Neural cell (in vitro differentiated cells): ENCODE measurements at regions not wholly inside any gene's neighbourhood (a gene's known extent, or its start where the extent isn't known, plus 50 kb on each side); places are given as distances from the start of the nearest gene placed in this dataset.
A peak's percentile ranks its signal among the peaks of the same experiment; 100 is the strongest.
"Not testable (repeated sequence)": the region's sequence is repeated elsewhere in the genome, so short reads cannot be mapped to it uniquely, and the experiment has no call there.

Experiments
- H2AFZ ChIP-seq: fragments of 200-600, 300-800 bp; sonication (generic), shearing (Covaris generic); 2 replicates; pipeline ENCODE4 v1.6.0; 2014; ENCODE audit warnings: low read depth, mild to moderate bottlenecking, antibody characterized with exemption, low read length, moderate library complexity
- H3F3A ChIP-seq: fragments of 200-600 bp; shearing (Covaris generic); 2 replicates; pipeline ENCODE4 v1.6.1; 2016; ENCODE audit warnings: mild to moderate bottlenecking, moderate library complexity, mixed read lengths, antibody characterized with exemption, low read length; ENCODE audit not compliant: insufficient read depth, poor library complexity, severe bottlenecking
- H3K27ac ChIP-seq: fragments of 200-600, 300-800 bp; sonication (generic), shearing (Covaris generic); 2 replicates; pipeline ENCODE4 v1.5.1; 2014; ENCODE audit warnings: mild to moderate bottlenecking, low read length, moderate library complexity
- H3K27me3 ChIP-seq: fragments of 300-800, 200-600 bp; sonication (generic), shearing (Covaris generic); 2 replicates; pipeline ENCODE4 v1.6.0; 2014; ENCODE audit warnings: mild to moderate bottlenecking, low read depth, low read length, moderate library complexity; ENCODE audit not compliant: insufficient read depth
- H3K36me3 ChIP-seq: fragments of 300-800, 200-600 bp; sonication (generic), shearing (Covaris generic); 2 replicates; pipeline ENCODE4 v1.5.1; 2014; ENCODE audit warnings: mild to moderate bottlenecking, antibody characterized with exemption, low read length, moderate library complexity; ENCODE audit not compliant: insufficient read depth
- H3K4me2 ChIP-seq: fragments of 300-800, 200-600 bp; sonication (generic), shearing (Covaris generic); 2 replicates; pipeline ENCODE4 v1.6.0; 2014; ENCODE audit warnings: mild to moderate bottlenecking, low read length
- H3K4me3 ChIP-seq: fragments of 300-800, 200-600 bp; sonication (generic), shearing (Covaris generic); 2 replicates; pipeline ENCODE4 v1.5.1; 2014; ENCODE audit warnings: mild to moderate bottlenecking, low read length, moderate library complexity
- H3K79me2 ChIP-seq: fragments of 200-600 bp; shearing (Covaris generic); replicated peaks from 2 replicates; pipeline ENCODE4 v1.6.0; 2014; ENCODE audit warnings: mild to moderate bottlenecking, low read length, moderate library complexity; ENCODE audit not compliant: insufficient read depth
- H3K9ac ChIP-seq: fragments of 300-800, 200-600 bp; sonication (generic), shearing (Covaris generic); 2 replicates; pipeline ENCODE4 v1.6.1; 2016; ENCODE audit warnings: mild to moderate bottlenecking, low read length, mixed read lengths
- H3K9me2 ChIP-seq: fragments of 200-600 bp; shearing (Covaris generic); 2 replicates; pipeline ENCODE4 v1.6.1; 2016; ENCODE audit warnings: mild to moderate bottlenecking, low read length, mixed read lengths; ENCODE audit not compliant: insufficient read depth
- H3K9me3 ChIP-seq: fragments of 200-600, 300-800 bp; sonication (generic), shearing (Covaris generic); 2 replicates; pipeline ENCODE4 v1.6.1; 2016; ENCODE audit warnings: mild to moderate bottlenecking, mixed run types, low read length, moderate library complexity, mixed read lengths
- H4K20me1 ChIP-seq: fragments of 200-600 bp; shearing (Covaris generic); 2 replicates; pipeline ENCODE4 v1.6.1; 2016; ENCODE audit warnings: mild to moderate bottlenecking, mixed run types; ENCODE audit not compliant: insufficient read depth
- EP300 ChIP-seq: fragments of 450-650 bp; conservative IDR thresholded peaks from 2 replicates; pipeline ENCODE4 v1.6.1; 2014; ENCODE audit warnings: antibody characterized with exemption, mild to moderate bottlenecking, moderate library complexity; ENCODE audit not compliant: poor library complexity, severe bottlenecking
- EZH2 ChIP-seq: fragments of 200-600, 300-800 bp; shearing (Covaris generic), sonication (generic); IDR thresholded peaks from 2 replicates; pipeline ENCODE4 v1.6.1; 2014; ENCODE audit warnings: antibody characterized with exemption, low read length, borderline replicate concordance, mild to moderate bottlenecking; ENCODE audit not compliant: insufficient read depth, poor library complexity, severe bottlenecking
- MXI1 ChIP-seq: fragments of 450-650 bp; conservative IDR thresholded peaks from 2 replicates; pipeline ENCODE4 v1.6.1; 2014; ENCODE audit warnings: antibody characterized with exemption, mild to moderate bottlenecking; ENCODE audit not compliant: poor library complexity, severe bottlenecking
- POLR2AphosphoS5 ChIP-seq: IDR thresholded peaks from 2 replicates; pipeline ENCODE4 v1.6.1; 2012
- RAD21 ChIP-seq: fragments of 450-650 bp; conservative IDR thresholded peaks from 2 replicates; pipeline ENCODE4 v1.6.1; 2014; ENCODE audit warnings: antibody characterized with exemption, mild to moderate bottlenecking, moderate library complexity
- SMC3 ChIP-seq: fragments of 450-650 bp; conservative IDR thresholded peaks from 2 replicates; pipeline ENCODE4 v1.6.1; 2014; ENCODE audit warnings: antibody characterized with exemption, mild to moderate bottlenecking, moderate library complexity; ENCODE audit not compliant: poor library complexity
- TAF1 ChIP-seq: IDR thresholded peaks from 2 replicates; pipeline ENCODE4 v1.6.1; 2012; ENCODE audit warnings: low read depth
- TF ChIP-seq, protein P1 (sequence below): fragments of 450-650 bp; IDR thresholded peaks from 2 replicates; pipeline ENCODE4 v1.5.1; 2014; ENCODE audit warnings: antibody characterized with exemption, mild to moderate bottlenecking, moderate library complexity; ENCODE audit not compliant: poor library complexity, severe bottlenecking
- TF ChIP-seq, protein P2 (sequence below): IDR thresholded peaks from 2 replicates; pipeline ENCODE4 v1.6.1; 2012; ENCODE audit warnings: borderline replicate concordance

DNA sequence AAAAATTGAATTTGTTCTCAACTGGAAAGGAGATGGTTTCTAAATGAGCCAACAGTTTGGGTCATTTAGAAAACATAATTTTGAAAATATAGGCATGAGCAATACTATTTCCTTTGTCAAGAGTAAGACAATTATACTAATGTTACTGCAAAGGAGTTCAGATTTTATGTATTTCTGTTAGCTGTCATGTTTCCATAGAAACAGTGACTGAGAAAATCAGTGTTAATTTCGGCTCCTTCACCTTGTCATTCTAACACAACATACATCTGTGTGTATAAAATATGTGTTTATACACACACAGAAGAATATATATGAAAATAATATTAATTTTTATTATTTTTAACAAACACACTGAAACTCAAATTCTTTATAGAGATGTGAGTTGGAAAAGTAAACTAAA lies 178.0 kb upstream of the SPHKAP start:
- H3K27me3 ChIP-seq, result no peaks in the 10 kb centered on the region
- no peaks in the 10 kb centered on the region for H3K79me2 ChIP-seq
- H3F3A ChIP-seq, result no peaks in the 10 kb centered on the region
- H3K9ac ChIP-seq, result no peak overlapping the region
- TF ChIP-seq POLR2AphosphoS5 (peak; percentile 51), EP300 (peak; percentile 58), SMC3 (no peak)
- H3K36me3 ChIP-seq, result no peaks in the 10 kb centered on the region
- H4K20me1 ChIP-seq, result no peaks in the 10 kb centered on the region
- no peaks in the 10 kb centered on the region for H3K9me3 ChIP-seq
- H3K4me2 ChIP-seq, result peak overlapping the region; percentile 57
- H3K4me3 ChIP-seq, result peak overlapping the region; percentile 20
- no peaks in the 10 kb centered on the region for H3K9me2 ChIP-seq
- H3K27ac ChIP-seq, result peak overlapping the region; percentile 85
- no peak overlapping the region for H2AFZ ChIP-seq

- H2AFZ ChIP-seq, result no peak overlapping the region
- no peaks in the 10 kb centered on the region for H3K79me2 ChIP-seq
- H3K27ac ChIP-seq, result no peak overlapping the region
- H3K27me3 ChIP-seq, result no peaks in the 10 kb centered on the region
- no peaks in the 10 kb centered on the region for H3K36me3 ChIP-seq
- no peaks in the 10 kb centered on the region for H3K9me2 ChIP-seq
- TF ChIP-seq EP300, result no peak
- no peak for TF ChIP-seq MXI1
- TF ChIP-seq, protein P1, sequence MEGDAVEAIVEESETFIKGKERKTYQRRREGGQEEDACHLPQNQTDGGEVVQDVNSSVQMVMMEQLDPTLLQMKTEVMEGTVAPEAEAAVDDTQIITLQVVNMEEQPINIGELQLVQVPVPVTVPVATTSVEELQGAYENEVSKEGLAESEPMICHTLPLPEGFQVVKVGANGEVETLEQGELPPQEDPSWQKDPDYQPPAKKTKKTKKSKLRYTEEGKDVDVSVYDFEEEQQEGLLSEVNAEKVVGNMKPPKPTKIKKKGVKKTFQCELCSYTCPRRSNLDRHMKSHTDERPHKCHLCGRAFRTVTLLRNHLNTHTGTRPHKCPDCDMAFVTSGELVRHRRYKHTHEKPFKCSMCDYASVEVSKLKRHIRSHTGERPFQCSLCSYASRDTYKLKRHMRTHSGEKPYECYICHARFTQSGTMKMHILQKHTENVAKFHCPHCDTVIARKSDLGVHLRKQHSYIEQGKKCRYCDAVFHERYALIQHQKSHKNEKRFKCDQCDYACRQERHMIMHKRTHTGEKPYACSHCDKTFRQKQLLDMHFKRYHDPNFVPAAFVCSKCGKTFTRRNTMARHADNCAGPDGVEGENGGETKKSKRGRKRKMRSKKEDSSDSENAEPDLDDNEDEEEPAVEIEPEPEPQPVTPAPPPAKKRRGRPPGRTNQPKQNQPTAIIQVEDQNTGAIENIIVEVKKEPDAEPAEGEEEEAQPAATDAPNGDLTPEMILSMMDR, result no peak
- TF ChIP-seq, protein P2, sequence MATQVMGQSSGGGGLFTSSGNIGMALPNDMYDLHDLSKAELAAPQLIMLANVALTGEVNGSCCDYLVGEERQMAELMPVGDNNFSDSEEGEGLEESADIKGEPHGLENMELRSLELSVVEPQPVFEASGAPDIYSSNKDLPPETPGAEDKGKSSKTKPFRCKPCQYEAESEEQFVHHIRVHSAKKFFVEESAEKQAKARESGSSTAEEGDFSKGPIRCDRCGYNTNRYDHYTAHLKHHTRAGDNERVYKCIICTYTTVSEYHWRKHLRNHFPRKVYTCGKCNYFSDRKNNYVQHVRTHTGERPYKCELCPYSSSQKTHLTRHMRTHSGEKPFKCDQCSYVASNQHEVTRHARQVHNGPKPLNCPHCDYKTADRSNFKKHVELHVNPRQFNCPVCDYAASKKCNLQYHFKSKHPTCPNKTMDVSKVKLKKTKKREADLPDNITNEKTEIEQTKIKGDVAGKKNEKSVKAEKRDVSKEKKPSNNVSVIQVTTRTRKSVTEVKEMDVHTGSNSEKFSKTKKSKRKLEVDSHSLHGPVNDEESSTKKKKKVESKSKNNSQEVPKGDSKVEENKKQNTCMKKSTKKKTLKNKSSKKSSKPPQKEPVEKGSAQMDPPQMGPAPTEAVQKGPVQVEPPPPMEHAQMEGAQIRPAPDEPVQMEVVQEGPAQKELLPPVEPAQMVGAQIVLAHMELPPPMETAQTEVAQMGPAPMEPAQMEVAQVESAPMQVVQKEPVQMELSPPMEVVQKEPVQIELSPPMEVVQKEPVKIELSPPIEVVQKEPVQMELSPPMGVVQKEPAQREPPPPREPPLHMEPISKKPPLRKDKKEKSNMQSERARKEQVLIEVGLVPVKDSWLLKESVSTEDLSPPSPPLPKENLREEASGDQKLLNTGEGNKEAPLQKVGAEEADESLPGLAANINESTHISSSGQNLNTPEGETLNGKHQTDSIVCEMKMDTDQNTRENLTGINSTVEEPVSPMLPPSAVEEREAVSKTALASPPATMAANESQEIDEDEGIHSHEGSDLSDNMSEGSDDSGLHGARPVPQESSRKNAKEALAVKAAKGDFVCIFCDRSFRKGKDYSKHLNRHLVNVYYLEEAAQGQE, result no peak
- no peak for TF ChIP-seq POLR2AphosphoS5
- no peak for TF ChIP-seq RAD21
- TF ChIP-seq EZH2, result no peak
- no peak for TF ChIP-seq SMC3
- TF ChIP-seq TAF1, result no peak
- H3K4me2 ChIP-seq, result no peak overlapping the region
- H3K9me3 ChIP-seq, result no peaks in the 10 kb centered on the region
- no peak overlapping the region for H3K9ac ChIP-seq
- no peak overlapping the region for H3K4me3 ChIP-seq
- H4K20me1 ChIP-seq, result no peaks in the 10 kb centered on the region
- H3F3A ChIP-seq, result no peaks in the 10 kb centered on the region
Measured at GRCh38 chr2:228355897-228356296, 174.4 kb upstream of the SPHKAP start.

DNA sequence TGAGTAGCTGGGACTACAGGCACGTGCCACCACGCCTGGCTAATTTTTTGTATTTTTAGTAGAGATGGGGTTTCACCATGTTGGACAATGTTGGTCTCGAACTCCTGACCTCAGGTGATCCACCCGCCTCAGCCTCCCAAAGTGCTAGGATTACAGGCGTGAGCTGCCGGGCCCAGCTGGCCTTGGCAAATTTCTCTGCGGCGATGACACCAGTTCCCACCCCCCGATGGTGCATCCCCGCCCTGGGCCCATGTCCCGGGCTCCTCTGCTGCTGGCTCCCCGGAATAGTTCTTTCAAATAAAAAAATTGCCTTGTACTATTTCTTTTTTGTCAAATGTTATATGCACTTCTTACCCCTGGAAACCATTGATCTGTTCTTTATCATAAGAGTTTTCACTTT lies 171.5 kb upstream of the SPHKAP start:
- H3K9me3 ChIP-seq, H3K27ac ChIP-seq, H3K9ac ChIP-seq, H3K79me2 ChIP-seq, H3K9me2 ChIP-seq, H2AFZ ChIP-seq, H3F3A ChIP-seq, H3K4me3 ChIP-seq, H3K27me3 ChIP-seq, H3K4me2 ChIP-seq, H4K20me1 ChIP-seq, H3K36me3 ChIP-seq: not testable (repeated sequence)
